ENCODE measurements at regions not wholly inside any gene's neighbourhood (a gene's known extent, or its start where the extent isn't known, plus 50 kb on each side); places are given as distances from the start of the nearest gene placed in this dataset.
"Not testable (repeated sequence)": the region's sequence is repeated elsewhere in the genome, so short reads cannot be mapped to it uniquely, and the experiment has no call there.

- DNase-seq (ENCODE audit: low spot score): no peak
- in situ Hi-C loops (cut with MboI; ENCODE audit: low sequenced_read_pairs, unreplicated experiment): no loop called here
- no peak for TF ChIP-seq CTCF (IDR thresholded peaks at IDR 0.05; ENCODE audit: borderline replicate concordance, control extremely low read depth, extremely low read depth, insufficient read depth, missing control alignments)
Observed at GRCh38 chr4:117575850-117576249, 458.4 kb upstream of the NDST3 start.

GRCh38 chr4:117577686-117578311 lies 456.5 kb upstream of the NDST3 start:
- TF ChIP-seq CTCF (IDR thresholded peaks at IDR 0.05; ENCODE audit: borderline replicate concordance, control extremely low read depth, extremely low read depth, insufficient read depth, missing control alignments): no peak
- in situ Hi-C loops (cut with MboI; ENCODE audit: low sequenced_read_pairs, unreplicated experiment): no loop called here
- DNase-seq (ENCODE audit: low spot score): no peak

- no peak for TF ChIP-seq CTCF (IDR thresholded peaks at IDR 0.05; ENCODE audit: borderline replicate concordance, control extremely low read depth, extremely low read depth, insufficient read depth, missing control alignments)
- in situ Hi-C loops (cut with MboI; ENCODE audit: low sequenced_read_pairs, unreplicated experiment): no loop called here
- no peak for DNase-seq (ENCODE audit: low spot score)
Observed at GRCh38 chr4:117588771-117589170, 445.5 kb upstream of the NDST3 start.

- no peak for TF ChIP-seq CTCF (IDR thresholded peaks at IDR 0.05; ENCODE audit: borderline replicate concordance, control extremely low read depth, extremely low read depth, insufficient read depth, missing control alignments)
- DNase-seq (ENCODE audit: low spot score): no peak
- in situ Hi-C loops (cut with MboI; ENCODE audit: low sequenced_read_pairs, unreplicated experiment): no loop called here
Observed at GRCh38 chr4:117596917-117597480, 437.3 kb upstream of the NDST3 start.

- in situ Hi-C loops (cut with MboI; ENCODE audit: low sequenced_read_pairs, unreplicated experiment); DNase-seq (ENCODE audit: low spot score): not testable (repeated sequence)
Observed at GRCh38 chr4:117599393-117599792, 434.9 kb upstream of the NDST3 start.

- DNase-seq (ENCODE audit: low spot score); in situ Hi-C loops (cut with MboI; ENCODE audit: low sequenced_read_pairs, unreplicated experiment): not testable (repeated sequence)
Observed at GRCh38 chr4:117600936-117601335, 433.4 kb upstream of the NDST3 start.

- in situ Hi-C loops (cut with MboI; ENCODE audit: low sequenced_read_pairs, unreplicated experiment): no loop called here
- no peak for TF ChIP-seq CTCF (IDR thresholded peaks at IDR 0.05; ENCODE audit: borderline replicate concordance, control extremely low read depth, extremely low read depth, insufficient read depth, missing control alignments)
- DNase-seq (ENCODE audit: low spot score): no peak
Observed at GRCh38 chr4:117610706-117611308, 423.5 kb upstream of the NDST3 start.
